Activated T-cell treated with anti-CD3 and anti-CD28 coated beads for 48 hours (primary cell): ENCODE measurements at regions not wholly inside any gene's neighbourhood (a gene's known extent, or its start where the extent isn't known, plus 50 kb on each side); places are given as distances from the start of the nearest gene placed in this dataset.
"Not testable (repeated sequence)": the region's sequence is repeated elsewhere in the genome, so short reads cannot be mapped to it uniquely, and the experiment has no call there.

Source experiments
- DNase-seq: peaks from one replicate; pipeline ENCODE4 v3.0.0-alpha.2; 2020; ENCODE audit warnings: low read depth

DNA sequence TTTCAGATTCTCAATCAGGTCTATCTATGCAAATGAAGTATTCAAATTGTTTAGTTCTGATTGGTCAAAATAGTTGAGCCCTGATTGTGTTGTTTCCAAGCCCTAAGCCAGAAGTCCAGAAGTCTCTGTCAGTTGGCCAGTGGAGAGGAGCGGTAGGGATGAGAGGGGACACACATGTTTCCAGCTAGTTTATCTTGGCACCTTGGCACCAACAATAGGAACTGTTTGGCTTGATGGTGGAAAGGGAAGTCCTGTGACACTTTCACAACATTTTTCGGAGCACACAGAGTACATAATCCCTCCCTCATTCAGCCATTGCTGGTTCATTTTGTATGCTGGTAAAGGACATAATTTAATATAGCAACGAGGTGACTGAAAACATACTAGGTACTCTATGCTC, 1661.6 kb downstream of the SUCLG1 start:
- DNase-seq = no peak

DNA sequence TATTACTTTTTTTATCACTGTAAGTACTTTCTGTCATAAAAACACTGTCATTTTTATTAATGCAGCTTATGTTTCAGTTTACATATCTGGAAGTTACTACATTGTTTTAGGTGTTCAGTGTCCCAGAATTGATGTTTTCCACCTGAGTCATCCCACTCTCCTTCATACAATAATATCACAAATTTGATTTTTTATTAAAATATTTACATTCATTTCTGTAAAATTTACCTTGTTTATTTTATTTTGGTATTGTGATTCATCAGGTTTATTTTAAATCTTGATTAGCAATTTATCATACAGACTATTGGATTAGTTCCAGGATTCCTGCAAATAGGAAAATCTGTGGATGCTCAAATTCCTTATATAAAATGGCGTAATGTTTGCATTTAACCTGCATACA, 1662.9 kb downstream of the SUCLG1 start:
- no peak for DNase-seq

DNA sequence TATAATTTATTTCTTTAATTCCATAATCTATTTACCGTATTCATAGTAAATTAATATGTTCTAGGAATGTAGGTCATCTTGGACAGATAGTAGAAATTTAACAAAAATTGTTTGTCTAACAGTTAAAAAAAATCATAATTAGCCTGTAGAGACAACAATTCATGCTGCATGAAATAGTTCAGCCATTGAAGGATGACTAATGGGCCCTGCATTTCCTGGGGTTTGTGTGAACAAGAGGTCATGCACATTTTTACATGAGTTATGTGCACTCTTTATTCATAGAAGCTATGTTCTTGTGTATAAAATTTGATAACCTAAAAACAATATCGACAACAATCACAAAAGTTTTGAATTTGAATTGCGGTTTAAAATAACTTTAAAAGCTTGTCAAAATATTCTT, 1663.6 kb downstream of the SUCLG1 start:
- no peak for DNase-seq

DNA sequence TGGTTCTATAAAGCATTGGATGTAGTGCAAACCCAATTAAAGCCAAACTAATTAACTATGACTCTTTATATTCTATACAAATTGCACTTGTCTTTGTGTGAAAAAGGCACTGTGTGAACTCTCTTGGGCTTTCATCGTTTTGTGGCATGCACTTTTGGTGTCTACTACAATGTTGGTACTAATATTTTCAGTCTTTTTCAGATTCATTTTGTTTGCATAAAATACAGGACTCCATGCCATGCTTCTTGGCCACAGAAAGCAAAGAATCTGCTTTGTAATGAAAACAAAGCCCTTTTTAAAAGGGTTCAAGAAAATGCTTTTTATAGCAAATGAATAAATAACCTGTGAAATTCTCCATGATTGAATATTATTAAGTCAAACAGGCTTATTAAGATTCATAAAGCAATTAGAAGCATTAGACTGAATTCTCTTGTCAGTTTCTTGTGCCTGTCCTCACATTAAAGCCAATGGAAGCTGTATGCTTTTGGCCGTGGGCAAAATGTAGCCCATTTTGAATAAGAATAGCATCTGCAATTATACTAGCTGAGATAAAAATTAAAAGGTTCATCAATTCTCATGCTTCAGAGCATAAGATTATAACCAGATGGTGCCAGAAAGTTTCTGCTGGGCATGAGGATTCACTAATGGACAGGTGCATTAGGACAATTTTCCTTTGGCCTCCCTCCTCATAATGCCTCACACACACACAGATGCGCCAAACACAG, 1665.2 kb downstream of the SUCLG1 start:
- no peak for DNase-seq

DNA sequence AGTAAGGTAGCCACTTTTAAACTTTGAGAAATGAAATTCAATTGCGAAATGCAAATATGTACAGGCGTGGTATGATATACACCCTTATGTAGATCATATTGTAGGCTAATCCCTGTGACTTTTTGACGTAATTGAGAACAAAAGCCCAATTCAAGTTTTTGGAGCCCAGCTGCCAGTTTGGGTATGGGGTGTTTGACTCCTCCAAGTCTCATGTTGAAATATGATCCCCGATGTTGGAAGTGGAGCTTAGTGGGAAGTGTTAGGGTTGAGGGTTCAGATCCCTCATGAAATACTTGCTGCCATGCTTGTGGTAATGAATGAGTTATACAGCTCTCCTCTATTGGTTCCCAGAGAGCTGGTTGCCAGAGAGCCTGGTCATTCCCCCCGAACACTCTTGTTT, 1666.8 kb downstream of the SUCLG1 start:
- no peak for DNase-seq

DNA sequence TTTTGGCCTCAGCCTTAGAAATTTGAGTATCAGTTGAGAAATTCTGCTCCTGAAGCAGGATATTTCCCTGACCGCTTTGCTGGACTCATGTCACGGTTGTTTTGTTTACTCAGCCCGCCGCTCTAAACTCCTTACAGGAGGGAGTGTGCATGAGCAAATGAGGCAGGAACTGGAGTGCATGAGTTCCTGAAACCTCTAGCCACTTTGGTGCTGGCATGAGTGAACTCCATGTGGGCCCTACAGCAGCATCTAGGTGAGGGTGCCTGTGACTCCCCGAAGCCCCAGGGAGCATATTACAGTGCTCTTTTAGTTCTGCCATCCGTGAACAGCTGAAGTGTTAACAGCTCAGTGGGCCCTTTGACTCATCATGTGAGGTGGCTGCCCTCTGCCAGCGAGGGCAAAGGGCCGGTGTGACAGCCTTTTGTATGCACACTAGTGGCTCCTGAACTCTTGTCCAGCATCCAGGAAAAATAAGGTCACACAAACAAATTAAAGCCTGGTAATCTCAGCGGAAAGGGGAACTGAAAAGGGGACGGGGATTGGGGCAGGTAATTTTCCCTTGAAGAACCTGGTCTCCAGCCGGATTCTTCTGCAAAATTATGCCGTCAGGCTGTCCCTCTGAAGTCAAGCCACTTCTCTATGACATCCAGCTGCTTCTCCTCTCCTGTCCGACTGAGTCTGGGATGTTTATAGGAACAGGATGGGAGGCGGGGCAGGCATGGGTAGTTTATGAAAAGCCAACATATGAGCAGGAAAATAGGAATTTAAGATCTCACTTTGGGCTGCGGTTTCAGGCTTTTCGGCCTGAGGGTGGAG, 1668.7 kb downstream of the SUCLG1 start:
- DNase-seq = no peak

DNA sequence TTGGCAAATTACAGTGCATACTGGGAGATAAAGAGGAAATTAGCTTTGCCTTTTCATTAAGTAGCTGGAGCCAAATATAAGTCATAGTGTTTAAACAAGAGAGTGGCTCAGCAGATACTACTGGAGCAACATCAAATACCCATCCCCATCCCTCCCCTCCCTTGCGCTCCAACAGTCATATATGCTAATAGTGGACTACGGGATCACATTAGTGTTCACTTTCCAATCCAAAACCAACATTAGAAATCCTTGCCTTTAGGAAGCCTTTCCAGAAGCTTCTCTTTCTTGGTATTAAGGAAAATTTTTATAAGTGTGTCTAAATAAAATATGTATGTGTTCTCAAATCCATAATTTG, 1669.3 kb downstream of the SUCLG1 start:
- DNase-seq = no peak

DNA sequence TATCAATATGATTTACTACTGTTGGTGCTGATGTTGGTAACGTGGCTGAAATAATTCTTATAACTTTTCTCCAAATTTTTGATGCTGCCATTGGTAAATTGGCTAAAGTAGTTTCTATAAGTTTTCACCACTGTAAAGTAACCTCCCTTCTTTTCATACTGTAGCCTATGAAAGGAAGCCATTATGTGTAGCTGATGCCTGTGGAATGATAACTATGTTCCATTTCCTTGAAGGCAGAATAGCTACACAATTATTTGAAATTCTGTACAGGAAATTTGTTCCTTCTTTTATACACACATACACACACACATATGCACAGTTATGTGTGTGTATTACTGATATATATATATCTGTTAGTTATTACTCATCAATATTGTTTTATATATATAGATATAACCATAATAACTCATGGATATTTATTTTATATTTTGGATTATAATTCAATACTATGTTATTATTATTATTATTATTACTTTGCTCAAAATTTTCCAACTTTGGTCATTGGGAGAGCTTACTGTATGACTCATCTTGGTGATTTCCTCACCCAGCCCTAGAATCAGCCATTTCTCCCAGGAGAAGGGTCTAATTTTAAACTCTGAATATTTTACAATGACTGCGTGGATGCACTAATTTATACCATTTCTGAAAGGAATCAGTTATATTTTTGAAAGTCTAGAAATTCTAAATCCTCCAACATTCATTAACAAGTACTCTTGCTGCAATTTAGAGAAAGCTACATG, 1677.7 kb downstream of the SUCLG1 start:
- no peak for DNase-seq

DNA sequence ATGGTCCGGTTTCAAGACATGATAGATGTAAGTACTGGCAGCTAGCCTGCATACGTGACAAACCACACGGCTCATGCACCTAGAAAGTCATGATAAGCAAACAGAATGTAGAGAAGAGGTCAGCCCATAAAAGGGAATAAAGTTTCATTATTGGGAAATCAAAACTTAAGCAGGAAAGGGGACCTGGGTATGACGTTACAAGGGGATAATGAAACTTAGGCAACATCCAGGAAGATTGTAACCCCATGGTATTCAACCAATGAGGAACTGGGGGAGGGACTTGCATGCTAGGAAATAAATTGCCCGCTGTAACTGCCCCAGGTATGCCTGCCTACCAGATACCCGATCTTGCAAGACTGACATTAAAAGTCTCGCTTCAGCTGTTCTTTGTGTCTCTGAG, 1679.0 kb downstream of the SUCLG1 start:
- DNase-seq = no peak

DNA sequence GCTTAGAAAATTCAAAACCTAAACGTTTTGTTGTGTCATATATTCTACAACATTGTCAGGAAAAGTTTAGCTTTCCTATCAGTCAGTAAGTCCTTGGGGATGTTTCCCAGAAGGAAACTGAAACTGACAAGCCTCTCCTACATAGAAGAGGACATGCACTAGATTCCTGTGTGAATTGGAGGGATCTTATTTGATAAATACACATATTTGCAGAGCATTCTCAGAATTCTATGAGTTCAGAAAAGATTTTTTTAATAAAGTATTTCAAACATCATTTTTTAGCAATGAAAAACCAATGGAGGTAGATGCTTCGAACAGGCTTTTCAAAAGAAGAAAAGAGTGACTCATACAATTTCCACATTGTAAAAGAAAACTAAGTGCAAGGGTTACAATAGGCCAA, 1706.7 kb downstream of the SUCLG1 start:
- no peak for DNase-seq

DNA sequence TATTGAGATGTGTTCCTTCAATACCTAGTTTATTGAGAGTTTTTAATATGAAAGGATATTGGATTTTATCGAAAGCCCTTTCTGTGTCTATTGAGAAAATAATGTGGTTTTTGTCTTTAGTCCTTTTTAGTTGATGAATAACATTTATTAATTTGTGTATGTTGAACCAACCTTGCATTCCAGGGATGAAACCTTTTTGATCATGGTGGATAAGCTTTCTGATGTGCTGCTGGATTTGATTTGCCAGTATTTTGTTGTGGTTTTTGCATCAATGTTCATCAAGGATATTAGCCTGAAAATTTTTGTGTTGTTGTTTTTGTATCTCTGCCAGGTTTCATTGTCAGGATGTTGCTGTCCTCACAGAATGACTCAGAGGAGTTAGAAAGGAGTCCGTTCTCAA, 1710.4 kb downstream of the SUCLG1 start:
- DNase-seq = no peak

DNA sequence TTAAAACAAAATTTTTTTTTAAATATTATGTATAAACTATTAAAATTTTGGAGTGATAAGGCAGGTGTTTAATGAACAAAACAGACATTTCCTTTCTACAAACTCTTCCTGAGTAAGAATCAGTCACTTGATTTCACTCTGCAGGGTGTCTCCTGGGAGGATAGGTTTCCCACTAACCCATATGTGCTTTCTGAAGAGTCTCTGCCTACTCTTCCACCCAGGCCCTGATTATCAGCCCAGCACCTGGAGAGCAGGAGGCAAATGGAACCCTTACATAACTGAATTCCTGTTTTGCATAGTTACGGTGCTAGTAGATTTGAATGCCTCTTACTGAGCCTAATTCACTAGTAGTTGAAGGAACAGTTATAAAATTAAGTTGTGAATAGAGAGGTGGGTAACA, 1718.6 kb downstream of the SUCLG1 start:
- no peak for DNase-seq

DNA sequence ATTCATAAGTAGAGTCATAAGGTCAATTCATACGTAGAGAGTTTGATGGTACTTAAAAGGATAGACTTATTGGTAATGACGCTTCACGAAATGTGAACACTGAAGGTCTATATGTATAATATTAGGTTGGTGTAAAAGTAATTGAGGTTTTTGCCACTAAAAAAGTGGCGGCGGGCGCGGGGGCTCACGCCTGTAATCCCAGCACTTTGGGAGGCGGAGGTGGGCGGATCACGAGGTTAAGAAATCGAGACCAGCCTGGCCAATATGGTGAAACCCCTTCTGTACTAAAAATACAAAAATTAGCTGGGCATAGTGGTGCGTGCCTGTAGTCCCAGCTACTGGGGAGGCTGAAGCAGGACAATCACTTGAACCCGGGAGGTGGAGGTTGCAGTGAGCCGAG, 1721.1 kb downstream of the SUCLG1 start:
- not testable (repeated sequence) for DNase-seq

DNA sequence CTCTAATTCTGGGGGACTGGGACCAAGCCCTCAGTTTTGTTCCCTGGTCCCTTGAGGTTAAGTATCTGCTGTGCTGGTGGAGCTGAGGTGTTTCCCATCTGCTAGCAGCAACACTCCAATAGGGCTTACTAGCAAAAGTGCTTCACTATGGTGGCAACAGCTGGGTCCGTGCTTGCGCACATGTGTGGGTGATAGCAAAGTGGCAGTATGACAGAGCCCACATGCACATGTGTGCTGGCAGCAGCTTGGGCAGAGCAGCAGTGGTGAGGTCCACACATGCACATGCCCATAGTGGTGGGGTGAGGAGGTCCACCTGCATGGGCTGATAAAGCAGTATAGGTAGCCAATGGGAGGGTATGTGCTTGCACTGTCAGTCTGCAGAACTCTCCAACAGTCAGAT, 1723.7 kb downstream of the SUCLG1 start:
- no peak for DNase-seq

DNA sequence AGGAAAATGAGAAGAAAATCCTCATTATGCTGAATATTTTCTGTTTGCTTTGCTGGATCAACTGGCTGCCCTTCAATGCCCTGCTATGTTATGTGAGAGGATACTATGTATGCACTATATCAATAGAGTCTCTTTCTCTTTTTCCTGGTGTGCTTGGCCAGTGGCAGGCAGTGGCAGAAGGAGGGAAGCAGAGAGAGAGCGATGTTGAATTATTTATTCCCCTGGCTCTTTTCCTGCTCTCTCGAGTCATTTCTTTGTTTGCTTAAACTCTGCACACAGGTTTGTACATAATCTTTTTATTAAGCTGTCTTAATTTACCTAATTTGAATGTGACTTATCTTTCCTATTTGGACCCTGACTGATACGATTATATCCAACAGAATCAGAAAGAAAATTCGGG, 1727.3 kb downstream of the SUCLG1 start:
- no peak for DNase-seq

DNA sequence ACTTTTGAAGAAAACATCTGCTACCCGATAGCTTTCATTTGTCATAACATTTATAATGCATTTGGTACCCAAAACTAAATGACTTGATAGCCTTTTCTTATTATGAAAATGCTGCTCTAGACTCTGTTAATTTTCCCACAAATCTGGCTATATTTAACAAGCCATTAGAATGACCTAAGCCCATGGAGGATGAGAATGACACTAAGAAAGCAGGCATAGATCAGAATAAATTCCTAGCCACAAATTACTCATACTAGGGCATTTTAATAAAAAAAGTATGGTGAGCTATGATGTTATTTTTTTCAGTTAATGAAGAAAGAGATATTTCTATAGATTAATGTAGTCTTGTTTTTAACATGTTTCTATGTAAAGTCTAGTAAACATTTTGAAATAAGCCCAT, 1728.3 kb downstream of the SUCLG1 start:
- no peak for DNase-seq

DNA sequence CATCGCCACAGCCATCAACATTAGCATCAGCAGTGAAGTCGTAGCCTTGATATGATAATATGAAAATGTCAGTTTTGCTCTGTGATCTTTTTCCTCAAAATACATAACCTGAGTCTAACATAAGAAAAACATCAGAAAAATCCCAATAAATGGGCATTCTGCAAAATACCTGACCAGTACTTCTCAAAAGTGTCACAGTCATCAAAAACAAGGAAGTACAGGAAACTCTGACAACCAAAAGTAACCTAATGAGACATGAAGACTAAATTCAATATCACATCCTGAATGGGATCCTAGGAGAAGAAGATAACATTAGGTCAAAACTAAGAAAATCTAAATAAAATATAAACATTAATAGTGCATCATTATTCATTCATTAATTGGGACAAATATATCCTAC, 1731.0 kb downstream of the SUCLG1 start:
- DNase-seq = no peak

DNA sequence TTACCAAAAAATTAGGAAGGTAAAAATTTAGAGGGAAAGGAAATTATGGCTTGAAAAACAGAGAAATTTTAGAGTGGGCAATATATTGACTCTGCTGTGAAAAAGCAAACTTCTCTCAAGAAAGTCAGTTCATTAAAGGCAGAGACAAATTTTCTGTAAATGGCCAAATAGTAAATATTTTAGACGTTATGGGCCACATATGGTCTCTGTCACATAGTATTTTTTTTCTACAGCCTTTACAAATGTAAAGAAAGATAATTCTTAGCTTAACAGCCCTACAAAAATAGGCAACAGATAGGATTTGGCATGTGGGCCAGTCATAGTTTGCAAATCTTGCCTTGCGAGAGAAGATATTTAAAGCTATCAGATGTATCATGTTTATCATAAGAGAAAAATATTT, 1750.4 kb downstream of the SUCLG1 start:
- no peak for DNase-seq

DNA sequence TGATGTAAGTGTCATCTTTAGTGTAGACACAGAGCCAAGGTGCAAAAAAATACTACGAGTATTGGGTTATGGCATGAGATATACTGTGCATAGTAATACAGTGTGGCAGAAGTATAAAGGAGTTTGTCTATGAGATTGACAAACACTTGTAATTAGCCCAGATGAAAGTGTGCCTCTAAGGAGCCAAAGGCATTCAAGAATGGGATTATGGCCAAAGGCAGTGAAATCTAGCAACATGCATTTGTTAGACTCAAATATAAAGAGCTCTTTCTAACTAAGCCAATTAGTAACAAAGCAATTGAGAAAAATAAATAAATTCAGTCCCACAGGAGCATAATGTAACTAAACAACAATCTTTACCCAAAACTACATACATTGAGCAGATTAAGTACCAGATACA, 1761.8 kb downstream of the SUCLG1 start:
- DNase-seq = no peak

DNA sequence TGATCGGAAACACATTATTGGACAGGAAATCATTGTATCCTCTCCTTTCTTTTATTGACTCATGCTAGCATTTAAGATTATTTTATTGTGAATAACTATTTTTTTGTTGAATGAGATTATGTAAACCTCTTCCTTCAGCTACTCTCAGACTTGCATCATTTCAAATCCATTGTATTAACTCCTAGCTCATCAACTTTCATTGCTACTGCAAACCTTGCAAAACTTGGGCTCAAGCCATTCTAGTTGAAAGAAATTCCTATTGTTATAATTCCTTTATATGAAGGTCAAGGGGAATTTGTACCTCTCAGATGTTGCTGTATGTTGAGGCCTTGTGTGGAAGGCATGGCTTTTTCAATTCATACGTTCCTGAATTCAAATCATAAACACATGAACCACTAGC, 1764.6 kb downstream of the SUCLG1 start:
- no peak for DNase-seq

DNA sequence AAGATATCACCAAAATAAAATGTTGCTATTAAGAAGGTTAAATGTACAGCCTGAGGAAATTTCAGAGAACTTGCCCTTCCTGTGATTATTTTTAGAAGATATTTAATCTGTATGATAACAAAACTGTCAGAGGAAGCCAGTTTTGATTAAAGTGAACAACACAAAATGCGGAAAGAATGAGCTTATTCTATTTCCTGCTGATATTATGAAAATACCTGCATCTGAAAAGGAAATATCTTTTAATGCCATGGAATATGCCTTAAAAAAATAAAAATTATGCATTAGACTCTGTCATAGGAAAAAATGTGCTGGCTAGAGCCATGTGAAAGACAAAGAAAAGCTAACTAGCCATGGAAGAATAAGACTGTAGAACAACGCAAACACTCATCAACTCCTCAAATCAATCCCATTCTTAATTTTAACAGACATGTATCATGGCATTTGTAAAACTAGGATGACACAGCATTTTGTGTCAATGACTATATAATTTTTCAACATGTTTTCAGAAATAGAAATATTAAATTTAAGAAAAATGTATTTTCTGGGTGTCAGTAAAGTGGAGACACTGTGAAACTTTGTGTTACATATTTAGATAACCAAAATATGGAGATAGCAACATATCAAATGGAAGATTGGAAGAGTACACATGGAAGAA, 1768.2 kb downstream of the SUCLG1 start:
- DNase-seq = no peak

DNA sequence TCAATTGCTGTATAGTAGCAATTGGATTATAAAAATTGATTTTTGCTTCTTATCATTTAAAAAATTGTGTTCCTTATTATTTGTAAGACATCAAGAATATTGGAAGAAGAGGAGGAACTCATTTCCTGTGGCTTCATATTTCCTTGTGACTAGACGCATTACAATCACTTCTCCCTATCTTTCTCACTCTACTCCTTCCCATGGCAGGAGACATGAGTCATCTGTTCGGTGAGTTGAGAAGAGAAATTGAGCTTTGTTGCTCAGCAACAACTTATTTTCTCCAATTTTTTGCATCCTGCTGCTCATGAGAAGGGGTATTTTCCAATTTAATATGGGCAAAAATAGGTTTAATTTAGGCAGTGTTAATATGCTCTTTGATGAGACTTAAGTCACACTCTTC, 1783.9 kb downstream of the SUCLG1 start:
- no peak for DNase-seq

DNA sequence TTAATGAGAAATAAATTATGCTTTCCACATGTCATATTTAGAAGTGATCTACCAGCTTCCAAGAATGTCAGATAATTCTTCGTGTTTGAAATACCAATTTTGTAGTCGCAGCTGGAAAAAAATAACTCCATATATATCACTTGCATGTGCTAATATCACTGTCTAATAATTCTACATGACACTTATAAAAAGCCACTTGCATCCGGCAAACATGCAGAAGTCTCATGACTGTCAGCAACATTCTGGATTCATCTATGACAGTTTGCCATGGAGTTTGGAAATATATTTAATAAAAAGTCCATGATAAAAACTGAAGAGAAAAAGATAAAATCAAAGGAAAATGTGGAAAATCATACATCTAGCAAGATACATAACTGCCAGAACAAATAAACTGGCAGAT, 1784.4 kb downstream of the SUCLG1 start:
- DNase-seq = no peak
